Omental fat pad (tissue), 3 donors: ENCODE measurements at regions not wholly inside any gene's neighbourhood (a gene's known extent, or its start where the extent isn't known, plus 50 kb on each side); places are given as distances from the start of the nearest gene placed in this dataset.

Source experiments
- ATAC-seq: fragments of 150-250 bp; one replicate; pipeline ENCODE4 v1.9.1; 2016; ENCODE audit warnings: mild to moderate bottlenecking, moderate library complexity; ENCODE audit not compliant: low FRiP score
- DNase-seq: peaks from one replicate; pipeline ENCODE4 v3.0.0-alpha.2; 2019; ENCODE audit warnings: low spot score
- CTCF ChIP-seq, 3 donors: fragments of 450-650 bp; IDR thresholded peaks; one replicate each; pipeline ENCODE4 v1.5.1; 2016 to 2017; ENCODE audit warnings: antibody characterized with exemption in 3 of 3, mild to moderate bottlenecking in 3 of 3, moderate library complexity in 2 of 3

- DNase-seq (no peak), ATAC-seq (no peak)
- TF ChIP-seq CTCF (IDR thresholded peaks at IDR 0.05): no peak
These were observed 171.7 kb downstream of the C9orf152 start for GRCh38 chr9:110036286-110036685.

GRCh38 chr9:110040788-110041187 is 167.2 kb downstream of the C9orf152 start:
- ATAC-seq: peak; percentile 92
- TF ChIP-seq CTCF (IDR thresholded peaks at IDR 0.05): no peak
- no peak for DNase-seq

- ATAC-seq (no peak), DNase-seq (no peak)
- no peak for TF ChIP-seq CTCF (IDR thresholded peaks at IDR 0.05)
These were observed 166.5 kb downstream of the C9orf152 start for GRCh38 chr9:110041452-110041851.

- no peak for TF ChIP-seq CTCF (IDR thresholded peaks at IDR 0.05)
- DNase-seq (no peak), ATAC-seq (no peak)
These were observed 160.6 kb downstream of the C9orf152 start for GRCh38 chr9:110047232-110047954.

- no peak for DNase-seq
These were observed 160.0 kb downstream of the C9orf152 start for GRCh38 chr9:110047955-110048402.

GRCh38 chr9:110048403-110048975 is 159.5 kb downstream of the C9orf152 start:
- ATAC-seq: peak; percentile 90
- no peak for TF ChIP-seq CTCF (IDR thresholded peaks at IDR 0.05)
- peak; percentile 45 for DNase-seq

More at GRCh38 chr9:110047955-110048402, 160.0 kb downstream of the C9orf152 start:
- peak; percentile 26 for ATAC-seq
- TF ChIP-seq CTCF (IDR thresholded peaks at IDR 0.05): no peak
